Fibroblast of skin of right quadriceps (primary cell): ENCODE measurements at regions not wholly inside any gene's neighbourhood (a gene's known extent, or its start where the extent isn't known, plus 50 kb on each side); places are given as distances from the start of the nearest gene placed in this dataset.

Experiments used
- DNase-seq: peaks from one replicate; pipeline ENCODE4 v3.0.0-alpha.2; 2013

DNA sequence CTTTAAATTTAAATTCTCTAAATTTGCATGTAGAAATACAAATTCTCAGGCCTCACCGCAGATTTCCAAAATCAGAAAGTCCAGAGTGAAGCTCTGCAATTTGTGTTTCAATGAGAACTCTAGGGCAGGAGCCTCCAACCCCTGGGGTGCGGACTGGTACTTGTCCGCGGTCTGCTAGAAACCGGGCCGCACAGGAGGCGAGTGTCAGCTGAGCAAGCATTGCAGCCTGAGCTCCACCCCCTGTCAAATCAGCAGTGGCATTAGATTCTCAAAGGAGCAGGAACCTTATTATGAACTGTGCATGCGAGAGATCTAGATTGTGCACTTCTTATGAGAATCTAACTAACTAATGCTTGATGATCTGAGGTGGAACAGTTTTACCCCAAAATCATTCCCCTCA is 203.0 kb upstream of the PCSK2 start:
- no peak for DNase-seq

DNA sequence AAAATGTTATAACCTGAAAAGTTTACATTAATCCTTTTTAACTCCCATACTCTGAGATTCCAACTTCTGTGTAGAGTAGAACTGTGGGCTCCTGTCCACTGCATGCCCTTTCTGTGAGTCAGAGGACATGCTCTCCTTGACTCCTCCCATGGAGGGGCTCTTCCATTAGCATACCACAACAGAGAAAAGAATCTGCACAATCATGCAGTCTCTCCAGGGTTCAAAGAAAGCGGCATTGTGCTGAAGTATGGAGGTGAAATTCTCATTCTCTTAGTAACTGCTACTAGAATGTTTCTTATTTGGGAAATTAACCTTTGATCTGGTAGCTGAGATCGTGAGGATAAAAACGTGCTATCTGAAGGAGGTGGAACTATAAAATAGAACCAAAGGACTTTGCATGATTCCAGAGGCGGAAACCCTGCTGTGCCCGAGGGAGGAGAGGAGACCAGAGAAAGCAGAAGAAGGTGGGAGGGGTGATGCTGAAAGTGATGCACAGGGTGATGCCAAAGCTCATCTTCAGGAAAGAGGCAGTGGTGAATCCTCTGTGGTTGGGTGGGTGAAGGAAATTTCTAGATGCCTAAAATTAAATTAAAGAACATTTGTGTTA is 202.2 kb upstream of the PCSK2 start:
- peak; percentile 86 for DNase-seq

DNA sequence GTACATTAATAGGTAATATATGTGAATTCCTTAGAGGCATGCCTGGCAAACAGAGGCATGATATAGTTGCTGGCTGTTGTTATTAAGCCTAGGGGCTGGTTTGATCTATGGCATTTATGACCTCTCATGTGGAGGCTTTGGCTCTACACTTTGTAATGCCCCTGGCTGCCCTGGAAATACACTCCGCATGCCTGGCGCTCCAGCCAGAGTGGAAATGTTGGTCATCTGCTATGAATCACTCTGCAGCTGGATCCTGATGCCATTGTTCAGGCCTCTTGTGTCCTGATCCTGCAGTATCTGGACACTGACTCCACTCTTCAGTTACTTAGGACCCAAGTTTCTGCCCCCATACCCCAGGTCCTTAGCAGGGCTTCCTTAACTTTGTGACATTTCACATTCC is 200.5 kb upstream of the PCSK2 start:
- DNase-seq: no peak

DNA sequence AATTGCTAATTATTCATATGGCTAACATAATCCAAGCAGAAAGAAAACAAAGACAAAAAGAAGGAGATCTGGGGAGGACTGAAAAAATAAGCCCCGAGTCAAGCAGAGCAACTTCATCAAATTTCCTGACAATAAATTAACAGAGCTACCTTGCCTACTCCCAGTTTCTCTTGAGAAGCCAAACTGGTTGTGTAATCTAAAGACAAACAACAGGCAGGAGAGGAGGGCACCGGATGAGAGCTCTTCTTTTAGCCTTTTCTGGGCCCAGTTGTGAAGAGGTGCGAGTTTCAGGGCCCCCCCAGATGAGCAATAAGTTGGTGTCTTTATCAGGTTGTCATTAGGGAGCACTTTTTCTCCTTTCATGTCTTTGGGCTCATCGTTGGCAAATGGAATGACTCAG is 197.1 kb upstream of the PCSK2 start:
- DNase-seq: no peak

DNA sequence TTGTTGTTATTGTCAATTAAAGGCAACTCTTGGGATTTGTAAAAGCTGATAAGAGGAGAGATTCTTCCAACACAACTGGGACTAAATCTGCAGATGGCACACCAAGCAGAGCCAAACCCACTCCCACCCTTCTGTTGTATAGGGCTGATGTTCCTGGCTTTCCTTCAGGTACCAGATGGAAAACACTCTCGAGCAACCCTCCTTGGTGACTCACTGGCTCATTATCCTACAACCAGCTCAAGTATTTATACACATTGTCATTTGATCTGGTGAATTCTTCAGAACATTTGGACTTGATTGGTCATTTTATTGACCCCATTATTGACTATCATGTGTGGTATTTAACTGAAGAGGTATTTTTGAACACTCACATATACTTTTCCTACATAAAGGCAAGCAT is 190.3 kb upstream of the PCSK2 start:
- peak; percentile 42 for DNase-seq

DNA sequence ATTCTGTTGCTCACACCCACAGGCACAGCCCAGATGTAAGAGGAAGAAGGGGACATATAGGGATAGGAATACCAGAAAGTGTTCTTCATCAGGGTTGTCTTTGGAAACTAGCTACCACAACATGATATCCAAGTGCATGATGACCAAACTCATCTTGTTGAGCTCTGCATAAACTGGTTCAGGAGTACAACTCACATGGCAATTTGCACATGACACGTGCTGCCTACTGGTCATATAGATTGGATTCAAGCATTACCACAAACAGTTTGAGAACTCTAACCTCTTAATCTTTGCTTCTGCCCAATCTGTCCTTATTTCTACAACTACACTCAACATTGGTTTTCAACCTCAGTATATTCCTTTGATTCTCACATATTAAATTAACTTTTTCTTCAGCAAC is 184.7 kb upstream of the PCSK2 start:
- no peak for DNase-seq

DNA sequence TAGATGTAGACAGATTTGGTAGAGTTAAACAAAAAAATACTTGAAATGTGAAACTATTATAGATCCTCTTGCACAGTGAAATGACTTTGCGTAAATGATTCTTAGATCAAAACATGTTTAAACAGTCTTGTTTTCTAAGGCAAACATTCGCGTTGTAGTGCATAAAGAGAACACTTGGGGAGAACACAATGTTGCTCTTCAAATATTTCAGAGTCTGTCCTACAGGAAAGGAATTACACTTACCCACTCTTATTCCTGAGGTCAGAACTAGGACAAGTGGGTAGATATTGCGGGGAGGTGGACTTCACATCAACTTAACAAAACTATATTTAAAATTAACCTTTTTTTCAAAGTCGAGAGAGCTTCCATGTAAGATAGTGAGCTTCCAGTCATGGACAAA is 183.5 kb upstream of the PCSK2 start:
- DNase-seq: no peak

DNA sequence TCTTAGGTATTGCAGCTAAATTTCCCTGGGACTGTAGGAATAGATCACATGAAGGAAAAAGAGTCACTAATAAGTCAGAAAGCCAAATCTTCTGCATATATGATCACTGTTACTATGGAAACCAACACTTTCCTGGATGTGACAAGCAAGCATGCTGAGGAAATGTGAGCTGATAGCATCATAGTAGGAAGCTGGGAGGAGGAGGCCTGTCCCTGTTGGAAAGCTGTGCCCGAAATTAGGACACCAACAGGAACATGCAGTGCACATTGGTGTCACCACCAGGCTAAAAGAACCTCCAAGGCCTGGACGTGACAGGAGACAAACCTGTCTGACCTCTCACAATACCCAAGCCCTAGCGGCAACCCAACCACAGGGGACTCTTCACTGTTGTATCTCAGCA is 181.9 kb upstream of the PCSK2 start:
- no peak for DNase-seq

DNA sequence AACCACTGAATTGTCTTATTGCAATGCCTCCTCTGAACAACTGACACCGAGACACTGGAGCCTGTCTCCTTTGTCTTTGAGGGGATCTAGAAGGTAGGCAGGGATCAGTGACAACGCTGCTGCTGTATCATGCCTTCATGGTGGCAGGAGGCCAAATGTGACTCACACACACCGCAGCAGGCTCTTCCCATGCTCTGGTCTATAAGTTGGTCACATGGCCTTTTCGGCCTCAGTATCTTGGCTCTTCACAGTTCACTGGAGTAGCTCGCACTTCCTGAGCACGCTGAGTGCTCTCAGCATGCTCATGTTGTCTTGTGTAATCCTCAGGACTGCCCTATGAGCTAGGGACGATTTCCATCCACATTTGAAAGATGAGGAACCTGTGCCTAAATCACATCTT is 167.4 kb upstream of the PCSK2 start:
- peak; percentile 66 for DNase-seq

DNA sequence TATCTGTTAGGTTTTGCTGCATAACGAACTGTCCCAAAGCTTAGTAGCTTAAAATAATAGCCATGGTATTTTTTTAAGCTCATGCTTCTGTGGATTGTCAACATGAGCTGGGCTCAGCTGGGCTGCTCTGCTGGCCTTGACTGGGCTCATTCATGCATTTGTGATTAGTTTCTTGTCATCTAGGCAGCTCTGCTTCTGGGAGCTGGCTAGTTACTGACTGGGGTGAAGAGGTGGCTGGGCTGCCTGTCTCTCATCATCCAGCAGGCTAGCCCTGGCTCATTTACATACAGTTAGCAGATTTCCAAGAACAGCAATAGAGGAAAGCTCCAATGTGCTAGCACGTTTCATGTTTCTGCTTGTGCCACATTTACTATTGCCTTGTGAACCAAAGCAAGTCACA is 165.1 kb upstream of the PCSK2 start:
- no peak for DNase-seq

DNA sequence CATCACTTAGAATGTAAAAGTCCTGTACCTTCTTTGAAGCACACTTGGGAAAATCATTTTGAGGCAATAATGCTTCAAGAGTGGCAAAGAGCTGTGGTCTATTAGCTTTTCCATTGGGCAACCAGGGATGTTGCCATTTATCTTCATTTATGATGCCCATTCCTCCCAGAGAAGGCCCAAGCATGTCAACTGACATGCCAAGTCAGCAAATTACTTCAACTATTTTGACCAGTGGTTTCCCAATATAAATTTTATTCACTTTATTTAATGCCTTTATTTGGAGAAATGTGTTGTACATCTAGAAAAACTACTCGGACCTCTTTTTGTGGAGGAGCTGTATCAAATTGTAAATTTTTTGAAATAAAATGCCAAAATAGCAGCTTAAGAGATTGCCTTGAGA is 164.1 kb upstream of the PCSK2 start:
- no peak for DNase-seq

DNA sequence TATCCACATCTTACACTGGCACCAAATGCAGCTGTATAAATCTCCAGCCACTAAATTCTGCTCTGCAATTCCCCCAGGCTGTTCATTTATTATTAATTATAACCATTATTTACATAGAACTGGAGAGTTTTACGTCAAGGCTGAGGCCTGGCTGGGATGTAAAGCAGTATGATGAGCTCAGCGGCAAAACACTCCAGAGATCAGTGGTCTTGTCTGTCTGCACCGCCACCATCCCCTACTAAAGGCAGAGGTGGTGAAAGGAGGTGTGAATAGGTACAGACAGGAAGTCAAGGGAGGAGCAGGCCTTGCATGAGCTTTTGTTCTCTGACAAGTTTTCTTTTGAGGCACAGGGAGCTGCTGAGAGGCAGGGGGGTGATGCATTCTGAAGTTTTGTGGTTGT is 159.9 kb upstream of the PCSK2 start:
- DNase-seq: no peak

DNA sequence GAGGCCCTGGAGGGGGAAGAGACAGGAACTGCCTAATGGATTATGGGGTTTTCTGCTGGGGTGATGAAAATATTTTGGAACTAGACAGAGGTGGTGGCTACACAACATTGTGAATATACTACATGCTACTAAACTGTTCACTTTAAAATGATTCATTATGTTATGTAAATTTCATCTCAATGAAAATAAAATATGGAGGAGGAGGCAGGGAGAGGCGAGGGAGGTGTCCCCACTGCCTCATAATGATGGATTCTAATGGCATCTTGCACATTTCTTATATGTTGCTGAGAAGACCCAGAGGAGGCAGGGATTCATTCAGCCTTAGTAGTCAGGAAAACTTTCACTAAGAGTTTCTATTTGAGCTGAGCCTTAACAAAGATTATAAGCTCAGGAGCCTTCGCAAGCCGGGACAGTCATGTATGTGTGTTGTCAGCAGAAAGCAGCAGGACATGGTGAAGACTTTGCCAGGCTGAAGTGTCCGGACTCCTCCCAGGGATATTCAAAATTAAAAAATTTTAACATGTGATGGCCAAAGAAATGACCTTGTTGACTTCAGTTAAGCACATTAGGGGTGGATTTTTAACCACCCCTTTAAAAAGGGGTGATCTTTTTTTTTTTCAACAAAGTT is 158.6 kb upstream of the PCSK2 start:
- no peak for DNase-seq

DNA sequence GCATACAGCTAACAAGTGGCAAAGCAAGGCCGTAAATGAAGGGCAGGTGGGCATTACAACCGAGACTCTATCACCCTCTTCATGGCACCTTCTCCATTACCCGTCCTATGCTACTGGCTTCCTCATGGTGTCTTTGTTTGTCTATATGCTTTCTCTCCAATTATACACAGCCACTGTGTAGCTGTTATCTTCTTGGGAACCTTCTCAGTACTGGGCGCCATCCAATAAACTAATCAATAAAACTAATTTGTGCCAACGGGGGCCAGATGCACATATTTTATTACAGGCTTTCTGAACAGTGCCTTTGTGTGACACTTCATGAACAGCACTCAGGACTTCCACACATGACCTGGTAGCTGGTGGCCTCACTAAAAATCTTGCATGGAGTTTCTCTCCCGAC is 149.8 kb upstream of the PCSK2 start:
- DNase-seq: no peak

DNA sequence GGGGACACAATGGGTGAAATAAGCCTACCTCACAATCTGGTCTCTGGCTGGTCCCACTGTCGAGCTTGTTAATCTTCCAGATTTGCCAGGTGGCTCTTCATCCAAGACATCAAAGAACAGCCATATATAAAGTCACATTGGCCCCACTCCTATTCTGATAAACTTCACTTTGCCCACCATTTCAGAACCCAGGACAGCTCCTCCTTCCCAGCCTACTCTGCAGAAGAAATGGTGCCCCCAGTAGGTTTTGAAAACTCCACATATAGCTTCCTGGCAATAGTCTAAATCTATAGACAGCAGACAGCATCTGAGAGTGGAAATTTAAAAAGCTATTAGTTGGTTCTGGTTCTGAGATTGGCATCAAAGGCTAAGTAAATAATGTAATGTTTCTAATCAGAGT is 143.1 kb upstream of the PCSK2 start:
- DNase-seq: peak; percentile 25

DNA sequence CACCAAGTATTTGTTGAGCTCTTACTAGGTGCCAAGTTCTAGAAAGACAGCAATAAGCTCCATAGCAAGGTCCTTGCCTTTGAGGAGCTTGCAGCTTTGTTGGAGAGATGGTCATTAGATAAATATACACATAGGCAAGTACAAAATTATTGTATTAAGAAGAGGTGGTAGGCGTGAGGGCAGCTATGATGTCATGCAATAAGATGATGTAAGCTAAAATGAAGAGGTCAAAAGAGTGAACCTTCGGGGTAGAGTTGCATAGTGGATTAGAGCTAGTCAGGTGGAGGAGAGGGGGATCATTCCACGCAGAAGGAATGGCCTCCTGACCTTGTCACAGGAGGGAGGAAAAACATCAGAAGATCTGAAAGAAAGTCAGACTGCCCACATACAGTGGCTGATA is 141.9 kb upstream of the PCSK2 start:
- DNase-seq: no peak

DNA sequence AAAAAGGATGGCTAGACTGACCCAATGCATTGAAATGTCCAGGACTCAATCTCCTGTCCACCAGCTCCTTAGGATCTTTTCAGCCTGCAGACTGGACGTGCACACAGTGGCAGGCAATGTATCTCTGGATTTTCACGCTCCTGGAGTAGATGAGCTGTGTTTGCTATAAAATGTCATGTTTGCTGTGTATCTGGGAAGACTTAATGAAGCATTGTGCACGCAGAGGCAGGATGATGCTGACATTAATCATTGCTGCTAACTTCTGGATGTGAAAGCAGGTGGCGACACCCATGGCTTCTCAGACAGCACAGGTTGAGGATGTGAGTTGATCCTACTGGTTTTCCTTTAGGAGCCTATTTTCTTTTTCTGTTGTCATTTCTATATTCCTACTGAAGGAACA is 133.1 kb upstream of the PCSK2 start:
- no peak for DNase-seq

DNA sequence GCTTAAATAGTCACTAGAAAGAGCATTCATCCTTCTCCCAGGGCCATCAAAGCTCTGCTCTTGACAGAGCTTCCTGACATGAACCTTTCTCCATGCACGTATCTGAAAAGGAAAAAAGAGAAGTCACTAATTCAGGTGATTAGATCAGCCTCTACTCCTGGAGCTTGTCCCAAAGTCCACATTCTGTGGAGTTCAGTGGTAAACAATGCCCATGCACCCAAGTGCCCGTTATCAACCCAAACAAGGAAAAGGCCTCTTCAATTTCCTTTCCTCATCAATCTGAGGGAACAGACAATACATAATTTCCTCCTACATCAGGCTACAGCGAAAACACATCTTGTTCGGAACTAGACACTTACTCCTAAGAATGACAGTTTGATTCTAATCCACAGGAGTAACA is 129.2 kb upstream of the PCSK2 start:
- DNase-seq: no peak

DNA sequence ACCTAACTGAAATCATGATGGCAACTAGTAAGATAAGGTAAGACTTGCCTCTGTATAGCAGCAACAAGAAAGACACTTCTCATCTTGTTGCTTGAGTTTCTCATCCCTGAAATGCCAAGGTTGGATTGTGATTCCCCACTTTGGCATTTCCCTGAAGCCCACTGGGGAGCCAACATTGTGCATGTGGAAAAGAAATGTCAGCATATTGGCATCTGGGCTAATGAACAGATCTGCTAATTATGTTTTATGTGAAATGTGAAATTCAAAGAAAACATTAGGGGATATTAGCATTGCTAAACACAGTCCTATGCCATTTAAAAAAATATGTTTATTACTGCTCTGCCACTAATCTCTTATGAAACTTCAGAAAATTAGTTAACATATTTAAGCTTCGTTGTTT is 126.3 kb upstream of the PCSK2 start:
- DNase-seq: no peak

DNA sequence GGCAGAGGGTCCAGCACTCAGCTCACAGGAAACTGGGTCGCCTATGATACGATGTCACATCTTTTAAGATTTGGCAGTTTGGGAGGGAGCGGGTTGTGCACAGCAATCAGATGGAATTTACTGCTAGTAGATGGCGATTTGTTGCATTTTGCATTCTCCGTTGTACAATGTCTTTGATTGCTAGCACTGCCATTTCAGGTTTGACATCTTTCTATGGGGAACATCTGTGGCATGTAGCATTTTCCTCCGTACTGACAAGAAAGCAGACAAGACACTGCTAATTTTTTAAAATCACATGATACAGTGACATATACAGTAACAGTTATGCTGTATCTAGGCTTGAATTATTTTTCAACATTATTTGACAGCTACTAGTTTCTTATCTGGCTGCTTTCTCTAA is 119.7 kb upstream of the PCSK2 start:
- no peak for DNase-seq

DNA sequence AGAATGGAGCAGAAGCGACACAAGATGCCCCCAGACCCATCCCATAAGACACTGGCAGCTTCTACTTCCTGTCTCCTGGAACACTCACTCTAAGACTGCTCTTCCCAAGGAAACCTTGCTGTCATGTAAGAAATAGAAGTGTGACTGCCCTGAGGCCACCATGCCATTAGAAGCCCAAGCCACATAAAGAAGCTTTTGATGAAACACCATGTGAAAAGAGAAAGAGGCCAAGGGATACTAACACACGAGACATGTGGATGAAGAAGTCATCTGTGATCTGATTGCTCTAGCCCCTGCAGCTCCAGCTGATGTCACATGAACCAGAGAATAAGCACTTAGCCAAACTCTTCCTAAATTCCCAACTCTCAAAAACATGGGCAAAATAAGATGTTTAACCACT is 117.9 kb upstream of the PCSK2 start:
- no peak for DNase-seq

DNA sequence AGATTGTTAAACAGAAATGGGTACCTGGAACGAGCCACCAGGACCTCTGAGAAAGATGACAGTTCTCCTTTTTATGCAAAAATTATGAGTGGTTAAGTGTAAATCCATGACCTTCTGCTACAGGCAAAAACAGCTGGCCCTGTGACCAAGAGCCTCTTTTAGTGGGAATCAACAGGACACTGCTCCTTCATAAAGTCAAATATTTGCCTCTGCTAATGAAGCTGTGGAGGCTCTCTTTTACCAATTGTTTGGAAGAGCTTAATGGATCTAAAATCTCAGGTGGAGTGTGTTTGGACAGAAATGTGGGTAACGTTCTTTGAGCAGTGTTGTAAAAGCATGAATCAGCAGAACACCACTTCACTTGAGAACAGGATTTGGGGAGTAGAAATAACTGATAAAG is 117.5 kb upstream of the PCSK2 start:
- DNase-seq: no peak

DNA sequence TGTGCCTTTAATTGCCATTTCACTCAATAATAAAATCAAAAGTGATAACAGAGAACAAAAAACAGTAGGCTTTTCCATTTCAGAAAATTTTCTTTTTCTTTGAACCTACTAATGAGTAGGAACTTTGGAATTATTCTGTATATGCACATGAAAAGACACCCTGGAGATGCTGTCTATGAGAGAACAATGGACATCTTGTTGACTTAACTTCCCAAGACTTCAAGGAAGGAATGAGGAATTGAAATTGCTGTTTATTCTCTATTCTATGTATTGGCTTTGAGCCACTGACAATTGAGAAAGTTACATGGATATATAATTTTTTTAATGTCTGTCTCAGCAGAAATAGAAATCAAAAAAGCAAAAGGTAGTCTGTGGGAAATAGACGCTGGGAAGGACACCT is 98.6 kb upstream of the PCSK2 start:
- DNase-seq: no peak

DNA sequence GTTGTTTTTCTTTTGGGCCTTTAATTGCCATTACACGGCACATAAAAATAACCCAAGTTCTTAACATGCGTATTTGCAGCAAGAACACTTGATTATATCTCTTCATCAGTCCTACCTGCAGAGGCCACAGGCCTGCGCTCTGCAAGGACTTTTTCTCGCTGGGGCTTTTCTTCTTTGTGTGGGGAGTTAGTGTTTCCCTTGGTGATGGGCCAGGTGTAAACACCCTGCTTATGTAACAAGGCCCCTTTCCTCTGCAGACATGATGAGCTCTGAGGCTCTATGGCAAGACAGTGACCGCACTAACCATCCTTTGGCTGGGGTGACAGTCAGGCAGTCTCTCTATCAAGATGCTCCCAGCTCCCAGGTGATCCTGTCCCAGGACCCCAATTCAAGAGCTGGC is 97.8 kb upstream of the PCSK2 start:
- DNase-seq: no peak

DNA sequence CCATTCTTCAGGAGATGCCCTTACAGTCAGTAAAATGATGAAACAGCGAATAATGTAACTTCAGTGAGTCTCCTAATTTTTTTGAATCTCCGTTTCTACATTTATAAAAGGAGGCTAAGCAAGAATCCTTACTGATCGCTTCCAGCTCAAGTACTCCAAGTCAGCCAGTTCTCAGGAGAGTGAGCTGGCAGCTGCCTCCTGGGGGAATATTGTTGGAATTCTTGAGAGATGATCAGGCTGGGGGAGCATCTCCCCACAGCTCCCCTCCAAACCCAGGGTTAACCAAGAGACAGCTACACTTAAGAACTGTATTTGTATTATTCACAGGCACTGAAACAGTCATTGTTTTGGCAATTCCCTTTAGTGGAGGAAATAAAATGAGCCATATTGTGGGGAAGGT is 89.1 kb upstream of the PCSK2 start:
- DNase-seq: peak; percentile 78

DNA sequence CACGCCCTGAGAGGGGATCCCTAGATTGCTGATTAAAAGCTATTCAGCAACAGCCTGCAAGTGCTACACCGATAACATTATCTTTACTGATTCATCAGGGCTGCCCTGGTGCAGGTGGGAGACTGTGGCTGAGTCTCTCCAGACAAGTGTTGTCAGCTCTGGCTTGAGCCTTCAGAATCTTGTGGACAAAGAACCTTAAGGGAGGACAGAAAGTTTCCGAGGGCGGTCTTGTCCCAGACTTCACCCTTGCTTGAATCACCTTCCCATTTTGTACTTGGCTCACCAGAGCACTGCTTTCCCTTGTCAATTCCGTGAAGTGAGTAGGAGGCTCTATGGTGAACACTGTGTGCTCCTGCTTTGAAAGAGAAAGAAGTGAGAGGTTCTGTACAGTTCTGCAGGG is 88.6 kb upstream of the PCSK2 start:
- DNase-seq: no peak
